IMR-90 (cell line): ENCODE measurements at regions not wholly inside any gene's neighbourhood (a gene's known extent, or its start where the extent isn't known, plus 50 kb on each side); places are given as distances from the start of the nearest gene placed in this dataset.

Experiments used
- ATAC-seq: fragments of 200-7000 bp; cut with Tn5 transposase; 2 replicates; pipeline ENCODE4 v1.9.1; 2020; ENCODE audit warnings: low read depth, mild to moderate bottlenecking, moderate library complexity
- BruUV-seq: library from RNA; stranded (reverse); fragments of 400-500 nt; replicated peaks from 2 replicates; lab custom pipeline; 2021; lab: Mats Ljungman, UMichigan
- CTCF ChIA-PET: fragments of 300-600 bp; formaldehyde crosslinking; extraction: SDS; loops from one replicate; lab custom pipeline; 2021; ENCODE audit warnings: antibody characterized with exemption; lab: Yijun Ruan, JAX
- POLR2A ChIA-PET: fragments of 300-600 bp; sonication (Branson Sonifier 250); formaldehyde crosslinking; loops from one replicate; lab custom pipeline; 2022; ENCODE audit warnings: antibody characterized with exemption; ENCODE audit not compliant: unreplicated experiment; lab: Charles Lee
- DNase-seq: peaks from one replicate; pipeline ENCODE4 v3.0.0; 2013
- H2AFZ ChIP-seq: replicated peaks from 2 replicates; pipeline ENCODE3; 2013; ENCODE audit warnings: low read length, mild to moderate bottlenecking; ENCODE audit not compliant: poor library complexity
- H2AK5ac ChIP-seq: 2 replicates; pipeline ENCODE4 v1.6.1; 2013; ENCODE audit warnings: low read depth, low read length, inconsistent platforms
- H2AK9ac ChIP-seq: replicated peaks from 2 replicates; pipeline ENCODE3; 2013; ENCODE audit warnings: mild to moderate bottlenecking, low read depth, low read length, moderate library complexity; ENCODE audit not compliant: poor library complexity
- H2BK120ac ChIP-seq: 2 replicates; pipeline ENCODE4 v1.6.1; 2013; ENCODE audit warnings: low read depth, low read length, inconsistent platforms
- H2BK15ac ChIP-seq: 3 replicates; pipeline ENCODE4 v1.6.1; 2013; ENCODE audit warnings: low read depth, low read length, inconsistent platforms
- H2BK20ac ChIP-seq: 2 replicates; pipeline ENCODE4 v1.6.1; 2013; ENCODE audit warnings: low read depth, mild to moderate bottlenecking, inconsistent platforms, low read length, moderate library complexity
- H2BK5ac ChIP-seq: 2 replicates; pipeline ENCODE4 v1.6.1; 2013; ENCODE audit warnings: mild to moderate bottlenecking, low read depth, low read length, inconsistent platforms; ENCODE audit not compliant: poor library complexity, severe bottlenecking
- H3K14ac ChIP-seq: replicated peaks from 2 replicates; pipeline ENCODE4 v1.6.1; 2013; ENCODE audit warnings: low read depth, low read length, inconsistent platforms
- H3K18ac ChIP-seq: 2 replicates; pipeline ENCODE4 v1.6.1; 2013; ENCODE audit warnings: low read depth, low read length, control low read depth
- H3K23ac ChIP-seq: 2 replicates; pipeline ENCODE4 v1.6.1; 2013; ENCODE audit warnings: low read depth, low read length, inconsistent platforms
- H3K27ac ChIP-seq: 2 replicates; pipeline ENCODE4 v1.5.1; 2013; ENCODE audit warnings: mild to moderate bottlenecking, control low read depth, low read length; ENCODE audit not compliant: insufficient read depth
- H3K27me3 ChIP-seq: 2 replicates; pipeline ENCODE4 v1.6.1; 2013; ENCODE audit warnings: low read length; ENCODE audit not compliant: control insufficient read depth, insufficient read depth
- H3K36me3 ChIP-seq: 2 replicates; pipeline ENCODE4 v1.6.1; 2013; ENCODE audit warnings: low read length, mixed read lengths; ENCODE audit not compliant: control insufficient read depth, insufficient read depth
- H3K4ac ChIP-seq: 2 replicates; pipeline ENCODE4 v1.6.1; 2013; ENCODE audit warnings: low read depth, low read length, inconsistent platforms
- H3K4me1 ChIP-seq: 2 replicates; pipeline ENCODE4 v1.6.1; 2013; ENCODE audit warnings: low read length, mixed read lengths; ENCODE audit not compliant: control insufficient read depth, insufficient read depth
- H3K4me2 ChIP-seq: 2 replicates; pipeline ENCODE4 v1.6.1; 2013; ENCODE audit warnings: low read depth, mild to moderate bottlenecking, control low read depth, low read length, moderate library complexity
- H3K4me3 ChIP-seq: 2 replicates; pipeline ENCODE4 v1.5.1; 2013; ENCODE audit warnings: low read depth, mild to moderate bottlenecking, control low read depth, low read length, moderate library complexity; ENCODE audit not compliant: insufficient read depth
- H3K56ac ChIP-seq: 2 replicates; pipeline ENCODE4 v1.6.1; 2013; ENCODE audit warnings: low read length, inconsistent platforms; ENCODE audit not compliant: insufficient read depth; ENCODE audit errors: extremely low read depth
- H3K79me1 ChIP-seq, 2 experiments: 2 replicates each; pipeline ENCODE4 v1.6.1; 2013; ENCODE audit warnings: low read length in 2 of 2, inconsistent platforms in 1 of 2, low read depth in 1 of 2
- H3K9ac ChIP-seq: 2 replicates; pipeline ENCODE4 v1.6.1; 2013; ENCODE audit warnings: low read depth, low read length, control low read depth
- H3K9me1 ChIP-seq: 2 replicates; pipeline ENCODE4 v1.6.1; 2013; ENCODE audit warnings: low read length, inconsistent platforms; ENCODE audit not compliant: insufficient read depth
- H3K9me3 ChIP-seq: 2 replicates; pipeline ENCODE4 v1.6.1; 2013; ENCODE audit warnings: low read length; ENCODE audit not compliant: control insufficient read depth, insufficient read depth
- H4K20me1 ChIP-seq: 2 replicates; pipeline ENCODE4 v1.6.1; 2013; ENCODE audit warnings: low read length, inconsistent platforms; ENCODE audit not compliant: insufficient read depth
- H4K5ac ChIP-seq: 2 replicates; pipeline ENCODE4 v1.6.1; 2013; ENCODE audit warnings: mild to moderate bottlenecking, low read depth, low read length, control low read depth
- H4K8ac ChIP-seq, 2 experiments: 2 replicates each; pipeline ENCODE4 v1.6.1; 2013; ENCODE audit warnings: low read depth in 2 of 2, low read length in 2 of 2, control low read depth in 1 of 2, inconsistent platforms in 1 of 2
- H4K91ac ChIP-seq: 2 replicates; pipeline ENCODE4 v1.6.1; 2013; ENCODE audit warnings: low read depth, low read length, inconsistent platforms; ENCODE audit not compliant: insufficient read depth
- BHLHE40 ChIP-seq: fragments of 150-350 bp; IDR thresholded peaks from 2 replicates; pipeline ENCODE4 v1.6.1; 2016; ENCODE audit warnings: mild to moderate bottlenecking, low read depth, low read length
- CEBPB ChIP-seq: IDR thresholded peaks from 2 replicates; pipeline ENCODE4 v1.6.1; 2012; ENCODE audit warnings: low read depth, low read length, improper control_type of control experiment
- CHD1 ChIP-seq: IDR thresholded peaks from 2 replicates; pipeline ENCODE4 v1.6.1; 2012; ENCODE audit warnings: low read depth, low read length, improper control_type of control experiment
- FOS ChIP-seq: fragments of 150-350 bp; IDR thresholded peaks from 2 replicates; pipeline ENCODE4 v1.6.1; 2016; ENCODE audit warnings: low read depth, low read length
- MAFK ChIP-seq: IDR thresholded peaks from 2 replicates; pipeline ENCODE4 v1.6.1; 2012; ENCODE audit warnings: low read depth, low read length, improper control_type of control experiment
- MXI1 ChIP-seq: IDR thresholded peaks from 2 replicates; pipeline ENCODE4 v1.6.1; 2012; ENCODE audit warnings: low read depth, mild to moderate bottlenecking, low read length, moderate library complexity, borderline replicate concordance
- POLR2A ChIP-seq: IDR thresholded peaks from 2 replicates; pipeline ENCODE4 v1.6.1; 2012; ENCODE audit warnings: mild to moderate bottlenecking, low read depth, low read length
- RAD21 ChIP-seq: IDR thresholded peaks from 2 replicates; pipeline ENCODE4 v1.6.1; 2012; ENCODE audit warnings: low read length, improper control_type of control experiment
- RFX5 ChIP-seq: IDR thresholded peaks from 2 replicates; pipeline ENCODE4 v1.8.0; 2012; ENCODE audit warnings: low read depth, mild to moderate bottlenecking, low read length, moderate library complexity
- SMC3 ChIP-seq: fragments of 150-350 bp; IDR thresholded peaks from 2 replicates; pipeline ENCODE4 v1.6.1; 2016; ENCODE audit warnings: low read depth, mild to moderate bottlenecking, antibody characterized with exemption, low read length, moderate library complexity
- WGBS, 2 experiments: methylation state at CpG; one replicate each; pipeline versions ENCODE4 v1.1.5 to v1.1.7; 2013; ENCODE audit warnings: missing lambda C conversion rate in 2 of 2; ENCODE audit not compliant: insufficient read length in 1 of 2; ENCODE audit errors: extremely low coverage in 2 of 2; 5-methylcytosine and 5-hydroxymethylcytosine counted together
- dilution Hi-C: fragments of 300-500 bp; cut with HindIII; formaldehyde crosslinking; loops from one replicate; pipeline ENCODE4 v1.14.3; 2018; ENCODE audit warnings: low sequenced_read_pairs; ENCODE audit not compliant: unreplicated experiment
- in situ Hi-C: fragments of 300-500 bp; cut with MboI; formaldehyde crosslinking; loops from 3 replicates; pipeline ENCODE4 v1.14.3; 2019; ENCODE audit warnings: low sequenced_read_pairs, inconsistent platforms, mixed read lengths
- intact Hi-C: fragments of 100-400 bp; cut with micrococcal nuclease; formaldehyde crosslinking; loops from 2 replicates; pipeline ENCODE4 v1.10.0; 2022
- TF ChIP-seq, protein P1 (sequence below): conservative IDR thresholded peaks from 2 replicates; pipeline ENCODE4 v1.5.1; 2012; ENCODE audit warnings: mild to moderate bottlenecking, low read depth, low read length, improper control_type of control experiment

- Histone ChIP-seq H3K18ac (peak overlapping the region; percentile 61), H3K9ac (no peak overlapping the region), H3K9me1 (peaks cover 18% of the 10 kb centered on the region), H3K4me1 (peaks cover 28% of the 10 kb centered on the region), H3K14ac (peak overlapping the region; percentile 71), H2AK5ac (no peak overlapping the region), H2BK120ac (peak overlapping the region; percentile 92), H3K9me3 (no peaks in the 10 kb centered on the region), H4K20me1 (no peaks in the 10 kb centered on the region), H2AFZ (peak overlapping the region; percentile 61), H3K4ac (peak overlapping the region; percentile 84), H4K91ac (peak overlapping the region; percentile 31), H3K27me3 (no peaks in the 10 kb centered on the region), H3K27ac (no peak overlapping the region), H3K56ac (no peak overlapping the region), H2BK20ac (peak overlapping the region; percentile 80), H3K79me1 (peaks cover 0 to 19% of the 10 kb centered on the region in 2 experiments; a peak in 1 of 4 replicates), H4K5ac (no peak overlapping the region; the same call in none of the 2 replicates), H2AK9ac (no peak overlapping the region), H3K4me2 (no peak overlapping the region), H3K36me3 (no peaks in the 10 kb centered on the region), H4K8ac (peak overlapping the region; percentile 51 to 66; a peak in 3 of 4 replicates), H3K23ac (no peak overlapping the region), H2BK5ac (no peak overlapping the region), H2BK15ac (peak overlapping the region; percentile 69; the same call in 2 of the 3 replicates), H3K4me3 (no peak overlapping the region)
- ATAC-seq = no peak
- WGBS, 2 experiments = 100% methylated on average over 1 of the region's 8 CpGs; no CpG with 5 or more reads in 1 of the 2 experiments
- intact Hi-C loops = no loop called here
- TF ChIP-seq MXI1 = no peak
- no peak for TF ChIP-seq CEBPB
- TF ChIP-seq BHLHE40 = no peak
- TF ChIP-seq CHD1 = no peak
- no peak for TF ChIP-seq RFX5
- no peak for TF ChIP-seq POLR2A
- TF ChIP-seq FOS = no peak
- TF ChIP-seq, protein P1, sequence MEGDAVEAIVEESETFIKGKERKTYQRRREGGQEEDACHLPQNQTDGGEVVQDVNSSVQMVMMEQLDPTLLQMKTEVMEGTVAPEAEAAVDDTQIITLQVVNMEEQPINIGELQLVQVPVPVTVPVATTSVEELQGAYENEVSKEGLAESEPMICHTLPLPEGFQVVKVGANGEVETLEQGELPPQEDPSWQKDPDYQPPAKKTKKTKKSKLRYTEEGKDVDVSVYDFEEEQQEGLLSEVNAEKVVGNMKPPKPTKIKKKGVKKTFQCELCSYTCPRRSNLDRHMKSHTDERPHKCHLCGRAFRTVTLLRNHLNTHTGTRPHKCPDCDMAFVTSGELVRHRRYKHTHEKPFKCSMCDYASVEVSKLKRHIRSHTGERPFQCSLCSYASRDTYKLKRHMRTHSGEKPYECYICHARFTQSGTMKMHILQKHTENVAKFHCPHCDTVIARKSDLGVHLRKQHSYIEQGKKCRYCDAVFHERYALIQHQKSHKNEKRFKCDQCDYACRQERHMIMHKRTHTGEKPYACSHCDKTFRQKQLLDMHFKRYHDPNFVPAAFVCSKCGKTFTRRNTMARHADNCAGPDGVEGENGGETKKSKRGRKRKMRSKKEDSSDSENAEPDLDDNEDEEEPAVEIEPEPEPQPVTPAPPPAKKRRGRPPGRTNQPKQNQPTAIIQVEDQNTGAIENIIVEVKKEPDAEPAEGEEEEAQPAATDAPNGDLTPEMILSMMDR = no peak
- no peak for TF ChIP-seq MAFK
- no peak for TF ChIP-seq SMC3
- TF ChIP-seq RAD21 = no peak
- no peak for DNase-seq
- ChIA-PET CTCF (interaction anchor here (0.6 to 1.0 kb wide), 3 partner anchors 9 to 1052 kb away, joined by 3 to 5 read pairs (median 3); no protein-coding TSS in a partner anchor), POLR2A (no interaction called here)
- in situ Hi-C loops = no loop called here
- dilution Hi-C loops = no loop called here
- no TSS peak for BruUV-seq
These were observed 189.1 kb upstream of the INHBA start for GRCh38 chr7:41891950-41892349.
